ENCODE measurements at regions not wholly inside any gene's neighbourhood (a gene's known extent, or its start where the extent isn't known, plus 50 kb on each side); places are given as distances from the start of the nearest gene placed in this dataset.

GRCh38 chr6:99064834-99065233, 117.1 kb upstream of the FBXL4 start:
- DNase-seq (ENCODE audit: low read depth) = no peak

GRCh38 chr6:99036672-99037071, 88.9 kb upstream of the FBXL4 start:
- no peak for DNase-seq (ENCODE audit: low read depth)

GRCh38 chr6:99032396-99032795, 84.7 kb upstream of the FBXL4 start:
- DNase-seq (ENCODE audit: low read depth) = no peak

GRCh38 chr6:99031957-99032356, 84.2 kb upstream of the FBXL4 start:
- DNase-seq (ENCODE audit: low read depth) = no peak

GRCh38 chr6:99030915-99031314, 83.2 kb upstream of the FBXL4 start:
- DNase-seq (ENCODE audit: low read depth) = no peak

GRCh38 chr6:99026135-99026534, 78.4 kb upstream of the FBXL4 start:
- no peak for DNase-seq (ENCODE audit: low read depth)

GRCh38 chr6:99024089-99024488, 76.3 kb upstream of the FBXL4 start:
- no peak for DNase-seq (ENCODE audit: low read depth)

GRCh38 chr6:99022039-99022609, 74.4 kb upstream of the FBXL4 start:
- DNase-seq (ENCODE audit: low read depth) = no peak

- no peak for DNase-seq (ENCODE audit: low read depth)
Observed at GRCh38 chr6:99019381-99019780, 71.6 kb upstream of the FBXL4 start.

GRCh38 chr6:99017150-99017549, 69.4 kb upstream of the FBXL4 start:
- no peak for DNase-seq (ENCODE audit: low read depth)

GRCh38 chr6:99016355-99016754, 68.6 kb upstream of the FBXL4 start:
- peak; percentile 59 for DNase-seq (ENCODE audit: low read depth)

- DNase-seq (ENCODE audit: low read depth) = no peak
Observed at GRCh38 chr6:99014061-99014460, 66.3 kb upstream of the FBXL4 start.

GRCh38 chr6:99013661-99014060, 65.9 kb upstream of the FBXL4 start:
- no peak for DNase-seq (ENCODE audit: low read depth)

- peak; percentile 90 for DNase-seq (ENCODE audit: low read depth)
Observed at GRCh38 chr6:99013145-99013544, 65.4 kb upstream of the FBXL4 start.

- no peak for DNase-seq (ENCODE audit: low read depth)
Observed at GRCh38 chr6:99011151-99011550, 63.4 kb upstream of the FBXL4 start.

- DNase-seq (ENCODE audit: low read depth) = no peak
Observed at GRCh38 chr6:99002831-99003230, 55.1 kb upstream of the FBXL4 start.

GRCh38 chr6:98998103-98998502, 50.4 kb upstream of the FBXL4 start:
- no peak for DNase-seq (ENCODE audit: low read depth)

Data from non-pigmented ciliary epithelial cell (primary cell).